ENCODE measurements at regions not wholly inside any gene's neighbourhood (a gene's known extent, or its start where the extent isn't known, plus 50 kb on each side); places are given as distances from the start of the nearest gene placed in this dataset.

DNA sequence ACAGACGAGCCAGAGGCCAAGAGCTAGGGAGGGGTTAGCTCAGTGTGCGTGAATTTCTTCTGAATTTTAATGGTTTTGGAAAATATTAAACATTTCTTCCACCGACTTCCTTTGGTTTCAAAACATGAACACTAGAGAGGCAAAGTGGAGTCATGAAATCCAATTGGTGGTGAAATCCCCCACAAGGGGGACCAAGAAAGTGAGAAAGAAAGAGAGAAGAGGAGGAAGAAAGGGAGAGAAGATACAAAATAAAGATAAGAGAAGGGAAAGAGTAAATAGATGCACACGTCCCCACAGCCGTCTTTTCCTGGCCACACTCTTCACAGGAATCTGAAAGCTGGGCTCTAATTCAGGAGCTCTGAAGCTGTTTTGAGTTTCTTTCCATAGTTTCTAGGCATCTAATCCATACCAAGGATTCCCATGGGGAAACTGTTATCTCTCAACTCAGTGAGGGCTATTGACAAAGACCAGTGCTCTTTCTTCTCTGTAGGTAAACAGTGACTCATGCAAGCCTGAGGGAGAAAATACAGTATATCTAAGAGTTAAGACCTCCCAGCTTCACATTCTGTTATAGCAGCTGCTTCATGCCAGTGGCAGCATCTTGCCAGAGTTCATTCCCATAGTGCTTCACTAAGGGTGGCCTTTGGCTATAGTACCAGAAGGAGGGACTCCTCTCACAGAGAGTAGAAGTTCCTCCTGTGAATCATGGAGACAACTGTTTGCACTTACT is 115.8 kb upstream of the LIFR start:
- Mint-ChIP-seq H3K9me3 (no peaks in the 10 kb centered on the region), H3K27me3 (ENCODE audit: low read depth) (no peaks in the 10 kb centered on the region), H3K4me3 (no peak overlapping the region), H3K36me3 (ENCODE audit: insufficient read depth in 1 of 3, low read depth in 3 of 3) (no peaks in the 10 kb centered on the region), H3K4me1 (no peaks in the 10 kb centered on the region), H3K27ac (no peak overlapping the region)
- Histone ChIP-seq H3K23me2 (ENCODE audit: insufficient read length, low read depth, low read length, poor library complexity, severe bottlenecking) (no peaks in the 10 kb centered on the region), H4K91ac (ENCODE audit: insufficient read length, low read depth, low read length) (no peak overlapping the region), H3K4me2 (ENCODE audit: insufficient read depth, insufficient read length, low read length) (no peak overlapping the region), H3T11ph (ENCODE audit: low read length) (no peak overlapping the region), H2BK20ac (ENCODE audit: low read depth, low read length, poor library complexity, severe bottlenecking) (no peak overlapping the region), H2BK5ac (ENCODE audit: insufficient read length, low read length) (no peak overlapping the region), H3K23ac (ENCODE audit: insufficient read length, low read depth, low read length) (no peak overlapping the region), H3K9ac (ENCODE audit: extremely low read depth, insufficient read length, low read length) (no peak overlapping the region), H3K27ac (ENCODE audit: insufficient read length, low read depth, low read length) (no peak overlapping the region), H2BK120ac (ENCODE audit: low read depth, low read length, poor library complexity, severe bottlenecking) (no peak overlapping the region), H3K14ac (ENCODE audit: insufficient read depth, low read length) (no peak overlapping the region), H3K18ac (ENCODE audit: insufficient read length, low read depth, low read length) (no peak overlapping the region), H3K56ac (ENCODE audit: insufficient read length, low read depth, low read length) (no peak overlapping the region), H2BK12ac (ENCODE audit: insufficient read length, low read depth, low read length) (no peak overlapping the region), H3K4ac (ENCODE audit: low read depth, low read length) (no peak overlapping the region), H3K9me3 (ENCODE audit: control insufficient read depth, low read depth, low read length) (no peaks in the 10 kb centered on the region), H3K79me2 (ENCODE audit: insufficient read depth, low read length) (no peaks in the 10 kb centered on the region), H3K4me1 (ENCODE audit: insufficient read depth, low read length) (no peaks in the 10 kb centered on the region), H4K8ac (replicated peaks; ENCODE audit: insufficient read length, low read depth, low read length) (no peak overlapping the region), H2AK5ac (ENCODE audit: insufficient read length, low read length) (no peak overlapping the region), H4K5ac (ENCODE audit: insufficient read length, low read depth, low read length) (no peak overlapping the region), H4K20me1 (ENCODE audit: control insufficient read depth, insufficient read depth, insufficient read length) (no peaks in the 10 kb centered on the region), H2BK15ac (ENCODE audit: low read depth, low read length) (no peak overlapping the region), H2AFZ (ENCODE audit: low read length) (no peak overlapping the region), H3K27me3 (ENCODE audit: insufficient read depth, low read length) (no peaks in the 10 kb centered on the region), H3K79me1 (ENCODE audit: insufficient read depth, low read depth, low read length, poor library complexity, severe bottlenecking) (no peaks in the 10 kb centered on the region)
- TF ChIP-seq, protein P1, sequence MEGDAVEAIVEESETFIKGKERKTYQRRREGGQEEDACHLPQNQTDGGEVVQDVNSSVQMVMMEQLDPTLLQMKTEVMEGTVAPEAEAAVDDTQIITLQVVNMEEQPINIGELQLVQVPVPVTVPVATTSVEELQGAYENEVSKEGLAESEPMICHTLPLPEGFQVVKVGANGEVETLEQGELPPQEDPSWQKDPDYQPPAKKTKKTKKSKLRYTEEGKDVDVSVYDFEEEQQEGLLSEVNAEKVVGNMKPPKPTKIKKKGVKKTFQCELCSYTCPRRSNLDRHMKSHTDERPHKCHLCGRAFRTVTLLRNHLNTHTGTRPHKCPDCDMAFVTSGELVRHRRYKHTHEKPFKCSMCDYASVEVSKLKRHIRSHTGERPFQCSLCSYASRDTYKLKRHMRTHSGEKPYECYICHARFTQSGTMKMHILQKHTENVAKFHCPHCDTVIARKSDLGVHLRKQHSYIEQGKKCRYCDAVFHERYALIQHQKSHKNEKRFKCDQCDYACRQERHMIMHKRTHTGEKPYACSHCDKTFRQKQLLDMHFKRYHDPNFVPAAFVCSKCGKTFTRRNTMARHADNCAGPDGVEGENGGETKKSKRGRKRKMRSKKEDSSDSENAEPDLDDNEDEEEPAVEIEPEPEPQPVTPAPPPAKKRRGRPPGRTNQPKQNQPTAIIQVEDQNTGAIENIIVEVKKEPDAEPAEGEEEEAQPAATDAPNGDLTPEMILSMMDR (conservative IDR thresholded peaks at IDR 0.05): 0 out of 3 replicates have a peak, but pooled peaks have one; percentile 12
- no peak for DNase-seq
- WGBS (ENCODE audit: extremely low coverage, insufficient read length, low lambda C conversion rate): no CpG with 5 or more reads among the region's 5 CpGs

Measured in H9 (cell line).